Suppressor macrophage treated with lipopolysaccharide for 1 hour (primary cell): ENCODE measurements at regions not wholly inside any gene's neighbourhood (a gene's known extent, or its start where the extent isn't known, plus 50 kb on each side); places are given as distances from the start of the nearest gene placed in this dataset.
"Not testable (repeated sequence)": the region's sequence is repeated elsewhere in the genome, so short reads cannot be mapped to it uniquely, and the experiment has no call there.

Source experiments
- DNase-seq, 3 donors: peaks; one replicate each; pipeline ENCODE4 v3.0.0-alpha.2; 2020 to 2022

DNA sequence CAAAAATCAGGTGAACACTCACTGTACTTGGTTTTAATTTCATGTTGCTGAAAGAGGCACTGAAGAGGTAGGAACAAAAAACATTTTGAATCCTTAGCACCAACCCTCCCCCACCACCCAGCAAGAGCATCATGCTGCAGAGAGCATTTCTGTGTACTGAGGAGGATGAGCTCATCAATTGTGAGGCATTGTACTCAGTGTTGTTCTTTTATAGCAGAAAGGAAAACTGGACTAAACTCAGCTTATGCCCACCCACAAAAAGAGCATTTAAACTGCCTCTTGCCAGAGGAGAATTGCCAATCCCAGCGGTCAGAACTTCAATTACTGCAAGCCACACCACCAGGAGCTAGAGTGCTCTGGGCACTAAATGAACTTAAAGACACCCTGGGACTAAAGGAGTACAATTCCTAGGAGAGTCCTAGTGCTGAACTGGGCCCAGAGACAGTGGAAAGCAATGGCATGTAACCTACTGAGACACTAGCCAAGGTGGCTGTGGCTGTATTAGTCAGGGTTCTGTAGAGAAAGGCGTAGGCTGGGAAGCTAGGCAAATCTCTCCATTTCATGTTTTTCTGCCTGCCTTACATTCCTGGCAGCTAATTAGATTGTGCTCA lies 280.7 kb upstream of the KLHL4 start:
- no peak for DNase-seq

GRCh38 chrX:87265518-87265917 lies 252.1 kb upstream of the KLHL4 start:
- DNase-seq = no peak

- DNase-seq = no peak
These were observed 245.1 kb upstream of the KLHL4 start for GRCh38 chrX:87272491-87272890.

GRCh38 chrX:87299563-87300160 lies 217.9 kb upstream of the KLHL4 start:
- DNase-seq = peak; percentile 7 to 28 (median 24)

- DNase-seq = no peak
These were observed 206.8 kb upstream of the KLHL4 start for GRCh38 chrX:87310780-87311179.

- no peak for DNase-seq
These were observed 190.3 kb upstream of the KLHL4 start for GRCh38 chrX:87327267-87327666.

DNA sequence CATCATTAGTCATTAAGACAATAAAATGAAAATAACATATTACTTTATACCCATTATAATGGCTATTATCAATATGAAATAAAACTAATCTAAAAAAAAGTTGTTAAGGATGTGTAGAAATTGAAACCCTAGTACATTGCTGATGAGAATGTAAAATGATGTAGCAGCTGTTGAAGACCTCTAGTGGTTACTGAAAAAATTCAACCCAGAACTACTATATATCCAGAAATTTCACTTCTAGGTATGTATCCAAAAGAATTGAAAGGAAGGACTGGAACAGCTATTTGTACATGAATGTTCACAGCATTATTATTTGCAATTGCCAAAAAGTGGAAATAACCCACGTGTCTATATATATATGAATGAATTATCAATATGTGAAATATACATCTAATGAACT lies 180.3 kb upstream of the KLHL4 start:
- DNase-seq = no peak

GRCh38 chrX:87338510-87338909 lies 179.1 kb upstream of the KLHL4 start:
- peak; percentile 0 to 27 (median 23) for DNase-seq

- DNase-seq = no peak
These were observed 146.7 kb upstream of the KLHL4 start for GRCh38 chrX:87370865-87371264.

- DNase-seq = no peak
These were observed 143.3 kb upstream of the KLHL4 start for GRCh38 chrX:87374324-87374723.

- no peak for DNase-seq
These were observed 140.7 kb upstream of the KLHL4 start for GRCh38 chrX:87376896-87377295.

GRCh38 chrX:87388381-87388780 lies 129.2 kb upstream of the KLHL4 start:
- DNase-seq = no peak

DNA sequence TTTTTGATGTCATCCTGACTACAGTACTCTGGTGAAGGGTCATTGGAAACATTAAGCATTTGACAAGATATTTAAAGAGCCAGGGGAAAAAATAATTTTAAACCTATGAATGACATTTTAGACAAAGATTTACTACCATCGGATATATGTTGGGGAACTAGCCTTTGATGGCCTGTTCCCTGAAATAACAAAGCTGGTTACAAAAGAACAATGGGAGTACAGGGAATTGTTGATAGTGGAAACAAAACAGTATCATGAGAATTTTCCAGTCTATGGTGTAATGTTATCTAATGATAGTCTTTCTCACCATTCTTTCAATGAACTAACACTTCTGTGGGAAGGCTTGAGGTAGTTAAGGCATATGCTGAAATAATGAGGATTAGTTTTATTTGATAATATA lies 125.9 kb upstream of the KLHL4 start:
- no peak for DNase-seq

GRCh38 chrX:87392369-87392768 lies 125.2 kb upstream of the KLHL4 start:
- no peak for DNase-seq

- DNase-seq = no peak
These were observed 120.3 kb upstream of the KLHL4 start for GRCh38 chrX:87397103-87397886.

DNA sequence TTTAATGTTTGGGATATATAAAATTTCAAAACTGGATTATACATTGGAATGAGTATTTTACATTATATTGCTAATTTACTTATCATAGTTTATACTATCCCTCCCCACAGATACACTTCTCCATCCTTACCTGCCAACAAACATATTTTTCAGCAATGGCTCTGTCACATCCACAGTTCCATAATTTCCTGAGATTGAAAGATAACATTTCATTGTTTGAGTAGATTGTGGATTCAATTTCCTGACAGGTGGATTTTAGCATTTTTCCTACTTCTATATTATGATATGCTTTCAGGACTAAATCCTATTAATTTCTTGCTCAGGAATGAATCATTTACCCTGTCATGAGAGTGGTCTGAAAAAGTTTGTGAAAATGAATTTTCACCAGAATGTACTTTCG lies 115.3 kb upstream of the KLHL4 start:
- no peak for DNase-seq

- DNase-seq = no peak
These were observed 114.1 kb upstream of the KLHL4 start for GRCh38 chrX:87403551-87403950.

GRCh38 chrX:87409113-87409841 lies 108.3 kb upstream of the KLHL4 start:
- peak in 1 of 3 donors; percentile 0 for DNase-seq

DNA sequence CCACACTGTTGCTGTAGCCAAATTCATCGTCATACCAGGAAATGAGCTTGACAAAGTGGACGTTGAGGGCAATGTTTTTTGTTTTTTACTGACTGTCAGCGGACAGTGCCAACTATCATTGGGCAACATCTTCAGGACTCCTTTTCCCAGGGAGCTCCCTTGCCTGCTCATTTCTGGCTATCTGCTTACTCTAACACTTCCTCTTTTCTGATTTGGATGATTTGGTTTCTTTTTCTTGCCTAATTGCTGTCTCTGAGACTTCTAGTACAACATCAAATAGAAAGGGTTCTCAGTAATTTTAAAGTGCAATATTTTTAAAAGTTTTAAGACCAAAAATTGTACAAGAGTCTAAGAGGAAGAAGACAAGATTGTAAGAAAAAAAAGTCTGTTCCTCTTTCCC lies 92.0 kb upstream of the KLHL4 start:
- no peak for DNase-seq

DNA sequence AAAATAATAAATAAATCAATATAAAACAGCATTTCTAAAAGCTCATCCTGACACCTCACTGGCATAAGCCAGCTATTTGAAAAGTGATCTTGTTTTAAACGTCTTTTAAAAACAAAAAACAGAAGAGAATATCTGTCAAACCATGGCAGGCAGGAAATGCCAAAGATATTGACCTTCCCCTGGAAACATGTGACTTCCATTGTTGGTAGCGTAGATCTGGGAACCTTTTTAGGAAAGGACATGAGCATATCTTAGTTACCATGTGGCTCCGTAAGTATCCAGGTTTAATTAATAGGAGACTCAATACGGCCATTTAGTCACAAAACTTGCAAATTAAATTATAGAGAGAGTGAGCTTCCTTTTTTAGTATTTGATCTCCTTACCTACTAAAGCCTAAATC lies 83.0 kb upstream of the KLHL4 start:
- DNase-seq = no peak

DNA sequence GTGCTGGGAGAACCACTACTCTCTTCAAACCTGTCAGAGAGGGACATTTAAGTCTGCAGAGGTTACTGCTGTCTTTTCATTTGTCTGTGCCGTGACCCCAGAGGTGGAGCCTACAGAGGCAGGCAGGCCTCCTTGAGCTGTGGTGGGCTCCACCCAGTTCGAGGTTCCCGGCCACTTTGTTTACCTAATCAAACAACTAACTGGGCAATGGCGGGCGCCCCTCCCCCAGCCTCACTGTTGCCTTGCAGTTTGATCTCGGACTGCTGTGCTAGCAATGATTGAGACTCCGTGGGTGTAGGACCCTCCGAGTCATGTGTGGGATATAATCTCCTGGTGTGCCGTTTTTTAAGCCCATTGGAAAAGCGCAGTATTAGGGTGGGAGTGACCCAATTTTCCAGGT lies 69.0 kb upstream of the KLHL4 start:
- not testable (repeated sequence) for DNase-seq

DNA sequence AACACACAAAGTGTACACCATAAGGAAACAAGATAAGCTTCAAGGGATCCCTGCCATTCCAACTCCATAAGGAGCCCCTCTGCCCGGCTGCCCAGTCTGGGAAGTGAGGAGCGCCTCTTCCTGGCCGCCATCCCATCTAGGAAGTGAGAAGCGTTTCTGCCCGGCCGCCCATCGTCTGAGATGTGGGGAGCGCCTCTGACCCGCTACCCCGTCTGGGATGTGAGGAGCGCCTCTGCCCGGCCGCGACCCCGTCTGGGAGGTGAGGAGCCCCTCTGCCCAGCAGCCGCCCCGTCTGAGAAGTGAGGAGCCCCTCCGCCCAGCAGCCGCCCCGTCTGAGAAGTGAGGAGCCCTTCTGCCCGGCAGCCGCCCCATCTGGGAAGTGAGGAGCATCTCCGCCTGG lies 51.8 kb upstream of the KLHL4 start:
- not testable (repeated sequence) for DNase-seq
